IPS-NIHi11 (cell line): ENCODE measurements at regions not wholly inside any gene's neighbourhood (a gene's known extent, or its start where the extent isn't known, plus 50 kb on each side); places are given as distances from the start of the nearest gene placed in this dataset.

Experiments
- DNase-seq: peaks from one replicate; pipeline ENCODE4 v3.0.0; 2012; ENCODE audit warnings: mixed read lengths, low spot score

DNA sequence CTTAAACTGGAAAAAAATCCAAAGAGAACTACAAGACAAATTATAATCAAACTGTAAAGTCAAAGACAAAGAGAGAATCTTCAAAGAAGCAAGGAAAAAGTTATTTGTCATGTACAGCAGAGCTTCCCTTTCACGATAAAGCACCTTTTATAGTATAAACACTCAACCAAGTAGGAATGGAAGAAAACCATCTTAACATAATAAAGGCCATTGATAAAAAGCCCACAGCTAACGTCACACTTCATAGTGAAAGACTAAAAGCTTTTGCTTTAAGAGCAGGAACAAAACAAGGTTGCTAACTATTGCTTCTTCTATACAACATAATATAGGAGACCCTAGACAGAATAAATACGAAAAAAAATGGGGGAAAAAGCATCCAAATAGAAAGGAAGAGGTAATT is 595.7 kb upstream of the POU3F4 start:
- no peak for DNase-seq

DNA sequence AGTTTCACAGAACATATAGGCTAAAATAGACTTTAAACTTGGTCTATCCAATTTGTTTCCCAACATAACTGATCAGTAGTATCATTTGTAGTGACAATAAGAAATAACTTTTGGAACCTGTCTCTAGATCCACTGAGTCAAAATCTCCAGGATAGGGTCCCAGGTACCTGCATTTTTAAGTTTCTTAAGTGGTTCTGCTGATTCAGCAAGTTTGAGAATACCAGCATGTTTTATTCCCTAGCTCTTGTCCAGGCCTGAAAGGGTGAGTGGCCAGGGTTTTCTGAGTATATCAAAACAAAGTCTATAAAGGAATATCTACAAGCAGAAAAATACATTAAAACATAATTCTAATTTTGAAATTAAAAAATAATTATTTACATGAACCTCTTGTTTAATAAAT is 573.1 kb upstream of the POU3F4 start:
- DNase-seq, result no peak

DNA sequence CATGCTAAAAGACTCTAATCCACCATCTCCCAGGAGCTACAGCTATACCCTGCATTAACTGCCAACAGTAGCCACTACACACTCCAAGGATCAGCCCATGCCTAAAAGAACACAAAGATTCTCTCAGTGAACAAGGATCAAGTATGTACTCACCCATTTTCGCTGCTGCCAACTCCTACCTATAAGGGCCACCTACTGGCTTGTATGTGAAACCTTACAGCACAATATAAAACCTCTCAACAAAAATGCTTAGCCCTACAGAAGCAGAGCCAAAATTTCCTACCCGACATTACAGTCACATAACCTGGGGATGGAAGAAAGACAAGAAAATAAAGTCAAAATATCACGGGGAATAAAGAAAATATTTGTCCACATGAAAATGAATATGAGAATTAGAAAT is 562.8 kb upstream of the POU3F4 start:
- no peak for DNase-seq

DNA sequence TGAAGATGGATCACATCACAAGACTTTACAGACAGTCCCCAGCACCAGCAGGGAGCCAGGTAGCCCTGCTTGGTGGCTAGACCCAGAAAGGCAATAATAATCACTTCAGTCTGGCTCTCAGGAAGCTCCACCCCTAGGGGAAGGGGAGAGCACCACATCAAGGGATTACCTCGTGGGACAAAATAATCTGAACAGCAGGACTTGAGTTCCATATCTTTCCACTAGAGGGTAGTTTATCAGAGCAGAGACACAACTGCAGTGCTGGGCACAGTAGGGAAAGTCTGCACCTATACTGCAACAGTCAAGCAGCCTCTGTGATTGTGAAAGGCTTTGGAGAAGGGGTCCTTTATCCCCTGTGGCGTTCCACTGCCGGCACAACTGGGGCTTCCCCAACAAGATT is 547.0 kb upstream of the POU3F4 start:
- peak; percentile 2 for DNase-seq

DNA sequence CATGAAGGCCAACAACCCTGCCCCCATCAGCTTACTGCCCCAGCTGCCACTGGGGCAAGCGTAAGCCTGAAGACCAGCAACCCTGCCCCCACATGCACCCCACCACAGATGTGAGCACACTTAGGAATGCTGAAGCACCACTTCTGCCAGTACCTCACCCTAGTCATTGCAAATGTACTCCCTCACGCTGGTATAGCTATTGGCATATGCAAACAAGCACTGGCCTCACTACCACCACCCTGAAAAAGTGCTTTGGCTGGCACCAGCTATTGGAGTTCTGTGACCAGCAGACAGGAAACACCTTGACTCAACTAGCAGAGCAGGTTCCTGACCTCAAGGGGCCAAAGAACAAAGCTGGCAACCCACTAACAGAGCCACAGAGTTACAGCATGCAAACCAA is 534.4 kb upstream of the POU3F4 start:
- no peak for DNase-seq

DNA sequence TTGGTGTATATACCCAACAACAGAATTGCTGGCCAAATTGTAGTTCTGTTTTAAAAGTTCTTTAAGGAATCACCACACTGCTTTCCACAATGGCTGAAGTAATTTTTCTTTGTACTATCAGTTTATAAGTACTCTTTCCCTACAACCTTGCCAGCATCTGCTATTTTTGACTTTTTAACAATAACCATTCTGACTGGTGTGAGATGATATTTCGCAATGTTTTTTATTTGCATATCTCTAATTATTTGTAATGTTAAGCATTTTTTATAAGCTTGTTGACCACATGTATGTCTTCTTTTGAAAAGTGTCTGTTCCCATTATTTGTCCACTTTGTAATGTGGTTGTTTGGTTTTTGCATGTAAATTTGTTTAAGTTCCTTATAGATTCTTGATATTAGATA is 509.9 kb upstream of the POU3F4 start:
- DNase-seq, result no peak

DNA sequence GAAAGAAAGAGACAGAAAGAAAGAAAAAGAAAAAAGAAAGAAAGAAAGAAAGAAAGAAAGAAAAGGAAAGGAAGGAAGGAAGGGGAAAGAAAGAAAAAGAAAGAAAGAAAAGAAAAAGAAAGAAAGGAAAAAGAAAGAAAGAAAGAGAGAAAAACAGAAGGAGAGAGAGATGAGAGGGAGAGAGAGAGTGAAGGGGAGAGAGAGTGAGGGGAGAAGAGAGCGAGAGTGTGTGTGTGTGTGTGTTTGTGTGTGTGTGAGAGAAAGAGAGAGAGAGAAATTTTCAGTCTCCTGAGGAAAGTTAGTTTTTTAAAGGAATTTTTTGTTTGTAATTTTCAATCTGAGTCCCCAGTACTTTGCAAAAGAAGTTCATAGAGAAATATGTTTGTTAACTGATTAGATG is 504.1 kb upstream of the POU3F4 start:
- DNase-seq, result no peak

DNA sequence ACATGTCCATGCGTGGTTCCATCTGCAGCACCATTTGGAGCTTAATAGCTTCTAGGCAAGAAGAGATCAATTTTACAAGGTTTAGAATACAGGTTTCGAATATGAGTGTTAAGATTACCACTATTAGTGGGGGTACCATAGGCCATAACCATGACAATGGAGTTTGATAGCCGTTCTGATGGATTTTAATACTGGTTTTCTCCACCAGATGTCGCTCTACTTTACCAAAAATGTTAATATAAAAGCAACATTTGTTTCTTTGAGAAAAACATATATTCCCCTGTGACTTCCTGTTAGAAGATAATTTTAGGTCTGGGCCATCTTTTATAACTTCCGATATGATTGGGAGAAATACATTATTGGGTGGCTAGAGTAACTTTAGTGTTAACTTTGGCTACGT is 499.7 kb upstream of the POU3F4 start:
- peak; percentile 4 for DNase-seq

DNA sequence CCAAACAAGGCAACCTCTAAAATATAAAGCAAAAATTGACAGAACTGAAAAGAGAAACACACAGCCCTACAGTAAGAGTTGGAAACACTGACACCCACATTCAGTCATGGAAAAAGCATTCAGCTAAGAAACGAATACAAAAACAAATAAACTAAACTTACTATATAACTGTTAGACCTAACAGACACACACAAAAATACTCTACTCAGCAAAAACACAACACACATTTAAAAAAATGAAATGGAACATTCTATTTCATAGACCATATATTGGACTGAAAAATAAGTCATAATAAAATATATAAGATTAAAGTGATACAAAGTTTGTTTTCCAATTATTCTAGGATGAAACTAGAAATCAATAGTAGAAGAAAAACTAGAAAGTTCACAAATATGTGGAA is 488.8 kb upstream of the POU3F4 start:
- no peak for DNase-seq

DNA sequence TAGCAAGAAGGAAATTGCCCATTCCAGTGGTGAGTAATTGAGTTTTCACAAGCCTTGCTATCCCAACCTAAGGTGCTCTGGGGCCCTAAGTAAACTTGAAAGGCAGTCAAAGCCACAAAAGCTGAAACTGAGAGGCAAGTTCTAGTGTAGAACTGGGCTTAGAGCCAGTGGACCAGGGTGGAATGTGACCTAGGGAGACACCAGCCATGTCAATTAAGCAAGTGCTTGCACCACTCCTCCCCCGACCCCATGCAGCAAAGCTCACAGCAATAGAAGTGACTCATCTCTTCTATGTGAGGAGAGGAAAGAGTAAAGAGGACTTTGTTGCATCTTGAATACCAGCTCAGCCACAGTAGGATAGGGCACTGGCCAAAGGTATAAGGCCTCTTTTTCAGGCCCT is 486.1 kb upstream of the POU3F4 start:
- DNase-seq, result no peak
